NCI-H146 treated with DMSO at 0.1 percent for 48 hours (cell line): ENCODE measurements at regions not wholly inside any gene's neighbourhood (a gene's known extent, or its start where the extent isn't known, plus 50 kb on each side); places are given as distances from the start of the nearest gene placed in this dataset.

Source experiments
- DNase-seq: peaks from one replicate; lab custom pipeline; 2025; ENCODE audit not compliant: unreplicated experiment; lab: John Stamatoyannopoulos, UW

GRCh38 chr15:62845241-62846126 is 197.1 kb upstream of the TPM1 start:
- DNase-seq = no peak

DNA sequence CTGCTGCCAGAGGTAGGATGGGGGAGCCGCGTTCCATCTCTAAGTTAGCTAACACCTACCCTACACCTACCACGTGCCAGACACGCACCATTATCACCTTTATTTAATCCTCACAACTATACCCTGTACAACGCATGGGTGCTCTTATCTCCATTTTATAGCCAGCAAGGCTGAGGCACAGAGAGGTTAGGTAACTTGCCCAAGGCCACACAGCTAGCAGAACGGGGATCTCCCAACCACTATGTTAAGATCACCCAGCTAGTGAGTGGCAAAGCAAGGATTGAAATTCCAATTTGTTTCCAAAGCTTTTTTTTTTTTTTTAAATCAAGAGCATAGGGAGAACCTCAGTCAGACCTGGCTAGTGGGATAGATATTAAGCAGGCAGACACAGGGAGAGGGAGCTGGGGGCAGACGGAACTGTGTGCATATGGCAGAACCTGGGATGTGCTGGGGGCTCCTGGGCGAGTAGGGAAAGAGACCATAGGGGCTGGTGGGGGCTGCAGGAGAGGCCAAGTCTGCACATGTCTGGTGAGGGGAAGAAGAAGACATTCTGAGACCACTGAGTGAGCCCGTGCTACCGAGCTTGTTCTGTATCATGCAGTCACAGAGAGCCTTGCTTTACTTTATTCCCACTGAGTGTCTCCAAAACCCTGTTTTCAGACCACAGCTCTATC is 196.3 kb upstream of the TPM1 start:
- DNase-seq = no peak

- DNase-seq = no peak
Measured at GRCh38 chr15:62846805-62847495, 195.6 kb upstream of the TPM1 start.

DNA sequence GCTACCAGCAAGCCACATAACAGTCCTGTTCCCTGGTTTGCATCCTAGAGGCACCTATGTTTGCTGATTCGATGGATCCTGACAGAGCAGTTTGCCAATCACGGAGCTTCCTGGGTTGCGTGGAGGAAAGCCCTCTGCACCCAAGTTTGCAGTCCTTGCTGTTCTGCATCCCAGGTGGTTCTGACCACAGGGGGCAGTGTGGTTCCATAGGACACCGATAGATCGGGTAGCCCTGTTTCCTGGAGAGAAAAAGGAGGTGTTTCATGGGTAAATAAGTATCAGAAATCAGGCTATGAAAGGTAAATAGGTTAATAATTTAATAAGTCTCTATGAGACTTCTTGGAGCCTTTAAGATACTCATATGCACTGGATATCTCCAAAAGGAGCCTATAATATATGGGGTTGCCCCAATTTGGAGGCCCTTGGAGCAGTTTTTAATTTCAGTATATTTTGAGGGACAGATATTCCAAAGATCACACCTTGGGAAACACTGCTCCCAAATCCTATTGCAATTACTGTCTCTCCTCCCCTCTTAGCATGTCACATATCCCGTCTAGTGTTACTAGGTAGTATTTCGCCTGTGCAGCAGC is 194.6 kb upstream of the TPM1 start:
- DNase-seq = no peak

DNA sequence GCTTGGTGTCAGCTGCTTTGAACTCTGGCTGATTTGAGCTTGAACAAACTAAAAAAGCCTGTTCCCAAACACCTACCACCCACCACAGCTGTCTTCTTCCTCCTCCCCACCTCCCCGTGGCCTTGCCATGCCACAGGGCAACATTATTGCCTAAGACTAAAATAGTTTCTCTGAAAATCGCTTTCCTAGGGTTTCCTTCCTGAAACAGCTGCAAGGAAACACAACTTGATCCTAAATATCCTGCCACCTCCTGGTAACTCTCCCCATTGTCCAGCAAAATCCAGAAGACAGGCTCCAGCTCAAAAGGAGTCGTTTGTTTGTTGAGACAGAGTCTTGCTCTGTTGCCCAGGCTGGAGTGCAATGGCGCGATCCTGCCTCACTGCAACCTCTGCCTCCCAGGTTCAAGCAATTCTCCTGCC is 193.9 kb upstream of the TPM1 start:
- DNase-seq = no peak

- no peak for DNase-seq
Measured at GRCh38 chr15:62849316-62850106, 193.0 kb upstream of the TPM1 start.

DNA sequence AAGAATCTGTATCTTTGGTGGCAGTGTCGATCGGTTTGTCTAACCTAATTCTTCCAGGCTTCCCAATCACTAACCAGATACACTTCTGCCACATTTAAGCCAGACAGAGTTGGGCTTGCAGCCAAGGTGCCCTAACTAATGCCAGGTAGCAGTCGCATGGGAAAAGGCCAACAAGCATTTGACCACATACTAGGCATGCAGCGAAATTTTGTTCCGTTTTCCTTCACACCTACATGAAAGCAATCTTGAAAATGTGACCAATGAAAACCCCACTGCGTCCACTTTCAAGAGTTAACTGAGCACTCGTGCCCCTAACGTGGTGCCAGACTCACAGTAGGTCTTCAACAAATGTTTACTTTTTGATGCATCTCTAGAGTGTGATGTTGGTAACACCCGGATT is 192.2 kb upstream of the TPM1 start:
- DNase-seq = no peak

DNA sequence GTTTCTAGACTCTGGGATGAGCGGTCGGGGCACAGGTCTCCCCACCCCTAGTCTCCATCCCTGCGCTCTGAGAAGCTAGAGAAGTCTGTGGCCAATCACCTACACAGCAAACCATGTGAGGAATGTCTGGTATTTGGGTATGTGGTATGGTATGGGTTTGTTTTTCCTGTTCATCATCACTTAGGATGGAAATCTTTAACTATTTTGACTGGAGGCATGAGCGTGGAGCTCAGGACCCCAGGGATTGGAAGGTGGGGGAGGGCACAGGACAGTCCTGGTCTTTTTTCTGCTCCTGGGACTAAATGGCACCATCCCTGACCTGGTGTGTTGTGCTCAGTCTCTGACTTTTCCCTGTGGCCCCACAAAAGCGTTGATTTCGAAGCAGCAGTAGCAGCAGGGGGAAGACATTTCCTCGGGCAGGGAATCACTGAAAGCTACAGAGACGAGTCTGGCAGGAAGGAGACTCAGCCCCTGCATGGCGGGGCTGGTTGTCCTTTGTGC is 191.7 kb upstream of the TPM1 start:
- DNase-seq = no peak

DNA sequence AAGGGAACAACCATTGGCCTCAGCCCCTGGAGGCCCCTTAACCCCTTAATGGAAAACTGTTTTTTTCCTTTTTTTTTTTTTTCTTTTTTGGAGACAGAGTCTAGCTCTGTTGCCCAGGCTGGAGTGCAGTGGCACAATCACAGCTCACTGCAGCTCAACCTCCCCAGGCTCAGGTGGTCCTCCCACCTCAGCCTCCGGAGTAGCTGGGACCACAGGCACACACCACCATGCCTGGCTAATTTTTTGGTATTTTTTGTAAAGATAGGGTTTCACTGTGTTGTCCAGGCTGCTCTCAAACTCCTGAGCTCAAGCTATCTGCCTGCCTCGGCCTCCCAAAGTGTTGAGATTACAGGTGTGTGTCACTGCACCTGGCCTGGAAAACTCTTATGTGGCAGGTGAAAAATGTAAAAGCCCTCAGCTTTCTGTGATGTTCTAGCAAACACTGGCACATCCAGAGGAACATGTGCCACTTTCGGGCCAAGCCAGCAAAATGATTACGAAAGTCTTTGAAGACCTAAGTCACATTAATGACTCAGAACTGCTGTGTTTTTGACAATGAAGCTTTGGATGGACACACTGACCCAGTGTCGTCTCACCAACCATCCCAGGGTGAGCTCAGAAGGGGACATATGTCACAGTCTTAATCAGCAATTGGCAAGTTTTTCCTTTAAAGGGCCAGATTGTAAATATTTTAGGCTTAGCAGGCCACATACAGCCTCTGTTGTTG is 189.3 kb upstream of the TPM1 start:
- no peak for DNase-seq

- no peak for DNase-seq
Measured at GRCh38 chr15:62853841-62854225, 188.7 kb upstream of the TPM1 start.

DNA sequence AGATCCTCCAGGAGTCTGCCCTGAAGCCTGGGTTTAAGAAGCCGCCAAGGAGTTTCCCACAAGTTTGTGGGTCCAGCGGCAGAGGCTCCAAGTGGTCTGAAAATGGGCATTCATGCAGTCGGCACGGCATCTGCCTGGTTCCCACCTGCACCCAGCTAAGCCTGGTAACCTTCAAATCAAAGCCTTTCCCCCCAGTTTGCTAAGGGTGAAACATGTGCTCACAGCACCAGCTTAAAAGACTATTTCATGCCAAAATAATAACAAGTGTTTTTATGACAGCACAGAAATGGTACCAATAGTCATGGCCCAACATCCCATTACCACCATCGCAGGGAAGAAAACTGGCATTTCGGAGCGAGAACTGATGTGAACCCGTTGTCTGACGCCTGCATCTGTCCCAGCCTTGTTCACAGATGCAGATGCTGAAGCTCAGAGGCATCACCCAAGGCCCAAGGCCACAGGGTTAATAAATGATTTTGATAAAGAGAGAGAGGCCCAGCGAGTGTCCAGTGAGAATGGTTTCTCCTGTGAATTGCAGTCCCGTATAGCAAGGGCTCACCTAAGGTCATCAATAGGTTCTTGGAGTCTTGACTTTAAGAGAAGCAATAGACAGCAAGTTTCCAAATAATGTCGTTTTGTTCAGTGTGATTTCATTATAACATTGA is 188.0 kb upstream of the TPM1 start:
- DNase-seq = no peak

DNA sequence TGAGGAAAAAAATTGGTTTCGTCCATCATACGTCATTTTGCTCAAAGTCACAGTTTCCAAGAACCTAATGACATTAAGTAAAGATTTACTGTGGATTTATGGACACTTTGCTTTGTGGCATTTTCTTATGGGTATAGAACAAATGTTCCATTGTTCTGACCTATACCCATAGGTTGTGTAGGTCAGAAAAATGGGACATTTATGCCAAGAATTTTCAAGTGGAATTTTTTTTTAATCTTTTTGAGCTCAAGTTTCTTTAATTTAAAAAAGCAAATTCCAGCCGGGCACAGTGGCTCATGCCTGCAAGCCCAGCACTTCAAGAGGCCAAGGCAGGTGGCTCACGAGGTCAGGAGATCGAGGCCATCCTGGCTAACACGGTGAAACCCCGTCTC is 187.5 kb upstream of the TPM1 start:
- no peak for DNase-seq

DNA sequence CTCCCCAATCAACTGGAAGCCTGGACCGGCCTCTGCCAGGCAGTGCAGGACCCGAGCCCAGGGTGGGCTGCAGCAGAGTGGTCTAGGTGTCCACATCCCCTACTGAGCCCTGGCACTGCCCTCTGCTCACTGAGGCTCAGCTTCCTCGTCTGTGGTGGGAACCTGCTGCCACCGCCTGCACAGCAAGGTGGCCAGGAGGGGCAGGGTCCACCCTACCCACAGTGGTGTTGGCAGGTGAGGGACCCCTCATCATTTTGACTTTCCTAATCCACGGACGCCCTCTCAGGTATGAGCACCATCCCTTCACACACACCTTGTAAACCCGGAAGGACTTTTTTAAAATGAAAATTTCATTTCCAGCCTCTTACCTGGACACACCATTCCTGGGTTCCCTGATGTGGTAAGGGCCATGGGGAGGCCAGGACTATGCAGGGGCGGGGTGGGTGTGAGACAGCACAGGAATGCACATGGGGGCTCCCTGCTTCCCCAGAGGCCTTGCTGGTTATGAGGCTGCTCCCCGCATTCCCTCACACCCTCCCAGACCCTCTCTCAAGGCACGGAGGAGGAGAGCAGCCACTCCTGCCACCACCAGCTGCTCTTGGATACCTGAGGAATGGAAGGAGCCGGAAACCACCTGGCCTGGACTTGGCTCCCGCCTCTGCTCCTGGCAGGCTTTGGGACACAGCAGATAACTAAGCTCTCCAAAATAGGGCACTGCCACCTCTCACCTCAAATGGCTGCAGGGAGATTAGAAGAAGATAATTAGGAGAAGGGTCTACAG is 185.9 kb upstream of the TPM1 start:
- no peak for DNase-seq

DNA sequence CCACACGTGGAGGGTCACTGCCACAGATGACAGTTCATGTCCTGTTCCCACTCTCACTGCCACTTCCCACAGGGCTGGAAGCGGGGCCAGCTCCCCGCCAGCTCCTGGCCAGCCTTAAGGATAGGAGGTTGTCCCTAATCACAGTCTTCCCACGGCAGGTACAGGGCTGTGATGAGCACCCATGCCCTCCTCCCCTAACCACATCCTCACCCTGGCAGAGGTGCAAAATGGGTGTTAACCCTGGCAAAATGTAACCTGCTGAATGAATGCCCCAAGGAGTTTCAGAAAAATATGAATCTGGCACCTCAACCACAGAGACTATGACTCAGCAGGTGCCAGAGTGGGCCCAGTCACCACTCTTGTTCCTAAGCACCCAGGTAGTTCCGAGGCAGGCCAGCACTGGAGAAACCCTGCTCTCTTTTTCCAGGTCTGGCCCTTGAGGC is 185.1 kb upstream of the TPM1 start:
- no peak for DNase-seq

- no peak for DNase-seq
Measured at GRCh38 chr15:62858343-62858742, 184.2 kb upstream of the TPM1 start.

- DNase-seq = no peak
Measured at GRCh38 chr15:62862717-62863116, 179.8 kb upstream of the TPM1 start.

DNA sequence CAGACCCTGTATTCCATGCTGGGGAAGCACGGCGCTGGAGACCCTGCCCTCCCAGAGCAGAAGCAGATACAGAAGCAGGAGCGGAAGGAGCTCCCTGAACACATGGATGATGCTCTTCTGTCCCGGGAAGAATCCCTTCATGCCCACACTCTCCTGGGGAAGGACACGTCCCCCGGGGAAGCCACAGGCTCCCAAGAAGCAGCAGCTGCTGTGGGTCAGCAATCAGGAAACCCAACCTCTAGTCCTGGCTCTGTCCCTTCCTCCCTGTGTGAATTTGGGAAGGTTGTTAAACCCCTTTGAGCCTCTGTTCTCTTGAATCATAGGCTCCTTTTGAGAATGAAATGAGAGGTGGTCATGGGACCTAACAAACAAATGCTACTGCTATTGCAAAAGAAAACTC is 176.2 kb upstream of the TPM1 start:
- no peak for DNase-seq

DNA sequence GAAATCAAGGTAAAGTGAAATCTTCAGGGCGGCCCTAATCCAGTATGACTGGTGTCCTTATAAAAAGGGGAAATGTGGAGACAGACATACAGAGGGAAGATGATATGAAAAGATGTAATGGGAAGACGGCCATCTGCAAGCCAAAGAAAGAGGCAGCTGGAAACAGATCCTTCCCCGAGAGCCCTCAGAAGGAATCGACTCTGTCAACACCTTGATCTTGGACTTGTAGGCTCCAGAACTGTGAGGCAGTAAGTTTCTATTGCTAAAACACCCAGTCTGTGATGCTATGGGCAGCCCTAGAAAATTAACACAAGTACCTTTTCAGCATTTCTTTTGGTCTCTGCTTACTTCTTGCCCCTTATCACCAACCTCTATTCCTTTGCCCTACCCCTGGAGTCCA is 174.7 kb upstream of the TPM1 start:
- DNase-seq = no peak

- no peak for DNase-seq
Measured at GRCh38 chr15:62868507-62868906, 174.0 kb upstream of the TPM1 start.
